SK-N-SH (cell line): ENCODE measurements at regions not wholly inside any gene's neighbourhood (a gene's known extent, or its start where the extent isn't known, plus 50 kb on each side); places are given as distances from the start of the nearest gene placed in this dataset.

ENCODE experiments used
- CTCF ChIP-seq: fragments of 200-600 bp; sonication (generic); IDR thresholded peaks from 2 replicates; pipeline ENCODE4 v1.6.1; 2017; ENCODE audit warnings: antibody characterized with exemption, mild to moderate bottlenecking, moderate library complexity
- EP300 ChIP-seq, 2 experiments: IDR thresholded peaks; 2 replicates each; pipeline versions ENCODE4 v1.4.0 to v1.6.1; 2012; ENCODE audit warnings: borderline replicate concordance in 1 of 2, low read depth in 1 of 2, low read length in 1 of 2
- JUND ChIP-seq: IDR thresholded peaks from 2 replicates; pipeline ENCODE4 v1.4.0; 2012
- MAX ChIP-seq: IDR thresholded peaks from 2 replicates; pipeline ENCODE4 v1.4.0; 2012; ENCODE audit warnings: low read depth
- MXI1 ChIP-seq: IDR thresholded peaks from 2 replicates; pipeline ENCODE4 v1.6.1; 2012; ENCODE audit warnings: mild to moderate bottlenecking, low read depth, low read length, improper control_type of control experiment
- NRF1 ChIP-seq: IDR thresholded peaks from 2 replicates; pipeline ENCODE4 v1.6.1; 2012; ENCODE audit warnings: low read depth, mild to moderate bottlenecking, low read length
- RAD21 ChIP-seq: IDR thresholded peaks from 2 replicates; pipeline ENCODE4 v1.6.1; 2012; ENCODE audit warnings: mild to moderate bottlenecking, low read length
- REST ChIP-seq: IDR thresholded peaks from 2 replicates; pipeline ENCODE4 v1.6.1; 2012; ENCODE audit warnings: mild to moderate bottlenecking, low read depth, low read length, moderate library complexity
- RFX5 ChIP-seq: IDR thresholded peaks from 2 replicates; pipeline ENCODE4 v1.6.1; 2012; ENCODE audit warnings: mild to moderate bottlenecking, improper control_type of control experiment, low read length
- USF1 ChIP-seq: IDR thresholded peaks from 2 replicates; pipeline ENCODE4 v1.4.0; 2012; ENCODE audit warnings: low read depth, borderline replicate concordance
- ZBTB33 ChIP-seq: IDR thresholded peaks from 2 replicates; pipeline ENCODE4 v1.4.0; 2012; ENCODE audit warnings: low read depth, borderline replicate concordance

- no peak for TF ChIP-seq RFX5
- no peak for TF ChIP-seq REST
- TF ChIP-seq CTCF = no peak
- no peak for TF ChIP-seq RAD21
- no peak for TF ChIP-seq ZBTB33
- no peak for TF ChIP-seq MAX
- no peak for TF ChIP-seq MXI1
- no peak for TF ChIP-seq USF1
- TF ChIP-seq JUND = no peak
- TF ChIP-seq EP300 (IDR thresholded peaks at IDR 0.05; ENCODE audit: borderline replicate concordance in 1 of 2, low read depth in 1 of 2, low read length in 1 of 2) = no peak
- no peak for TF ChIP-seq NRF1
Observed at GRCh38 chr10:28777911-28778310, 100.6 kb downstream of the BAMBI start.
